ENCODE measurements at regions not wholly inside any gene's neighbourhood (a gene's known extent, or its start where the extent isn't known, plus 50 kb on each side); places are given as distances from the start of the nearest gene placed in this dataset.

DNA sequence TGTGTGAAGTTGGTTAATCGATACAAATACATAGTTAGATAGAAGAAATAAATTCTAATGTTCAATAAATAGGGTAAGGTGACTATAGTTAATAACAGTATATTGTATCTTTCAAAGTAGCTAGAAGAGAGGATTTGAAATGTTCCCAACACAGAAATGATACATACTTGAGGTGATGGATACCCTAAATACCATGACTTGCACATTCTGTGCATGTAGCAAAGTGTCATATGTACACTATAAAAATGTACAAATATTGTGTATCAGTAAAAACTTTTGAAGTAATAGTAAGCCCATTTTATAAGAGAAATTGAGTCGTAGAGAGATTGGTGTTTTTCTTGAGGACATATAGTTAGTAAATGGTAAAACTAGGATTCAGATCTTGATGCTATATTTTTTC is 56.4 kb upstream of the PGR start:
- Histone ChIP-seq H3K9ac (ENCODE audit: control insufficient read depth, extremely low read depth, insufficient read depth, low read length) (no peak overlapping the region), H3K4me3 (ENCODE audit: control insufficient read depth in 2 of 3, extremely low read depth in 1 of 3, insufficient read depth in 2 of 3, low read depth in 1 of 3, low read length in 3 of 3) (no peak overlapping the region), H3K4me2 (ENCODE audit: control insufficient read depth, extremely low read depth, insufficient read depth, low read depth, low read length) (no peak overlapping the region), H3K79me2 (ENCODE audit: control insufficient read depth, insufficient read depth, low read length) (no peaks in the 10 kb centered on the region), H2AFZ (ENCODE audit: control insufficient read depth, low read length) (no peak overlapping the region), H3K4me1 (ENCODE audit: control insufficient read depth, extremely low read depth, insufficient read depth, low read length) (no peaks in the 10 kb centered on the region), H4K20me1 (ENCODE audit: control insufficient read depth, extremely low read depth, insufficient read depth, low read length) (no peaks in the 10 kb centered on the region), H3K27ac (ENCODE audit: control insufficient read depth, insufficient read depth, low read length) (no peak overlapping the region), H3K36me3 (ENCODE audit: control insufficient read depth in 2 of 2, extremely low read depth in 1 of 2, insufficient read depth in 2 of 2, low read length in 2 of 2) (no peaks in the 10 kb centered on the region), H3K27me3 (ENCODE audit: control insufficient read depth, extremely low read depth, insufficient read depth, low read length) (no peaks in the 10 kb centered on the region), H3K9me3 (ENCODE audit: control insufficient read depth, low read depth, low read length) (no peaks in the 10 kb centered on the region), H3K9me1 (ENCODE audit: control insufficient read depth, extremely low read depth, insufficient read depth, low read length) (no peaks in the 10 kb centered on the region)
- DNase-seq (ENCODE audit: low read depth, low spot score): no peak
- TF ChIP-seq EZH2 (IDR thresholded peaks at IDR 0.05; ENCODE audit: low read length) (no peak), CTCF (optimal IDR thresholded peaks at IDR 0.05 in 1 of 3, IDR thresholded peaks at IDR 0.05 in 1 of 3, conservative IDR thresholded peaks at IDR 0.05 in 1 of 3; ENCODE audit: extremely low read depth in 1 of 3, insufficient read depth in 2 of 3, low read length in 3 of 3) (no peak)
- FAIRE-seq: no peak
- dilution Hi-C loops (cut with MboI; ENCODE audit: extremely low pct_ligation_motif_present, low sequenced_read_pairs): no loop called here

DNA sequence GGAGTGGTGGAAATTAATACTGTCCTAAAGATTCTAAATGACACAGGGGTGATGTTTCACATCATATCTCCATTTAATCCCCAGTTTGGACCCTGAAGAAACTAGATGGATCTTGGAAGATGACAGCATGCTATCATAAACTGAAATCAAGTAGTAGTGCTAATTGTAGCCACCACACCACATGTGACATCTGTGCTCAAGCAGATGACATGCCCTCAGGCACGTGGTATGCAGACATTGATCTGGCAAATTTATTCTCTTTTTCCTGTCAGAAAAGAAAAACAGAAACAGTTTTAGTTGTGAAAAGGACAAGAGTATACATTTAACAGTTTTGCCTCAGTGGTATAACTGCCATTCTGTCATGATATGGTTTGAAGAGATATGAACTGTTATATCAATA is 52.9 kb upstream of the PGR start:
- Histone ChIP-seq H3K4me2 (ENCODE audit: control insufficient read depth, extremely low read depth, insufficient read depth, low read depth, low read length) (no peak overlapping the region), H3K9me3 (ENCODE audit: control insufficient read depth, low read depth, low read length) (no peaks in the 10 kb centered on the region), H3K4me3 (ENCODE audit: control insufficient read depth in 2 of 3, extremely low read depth in 1 of 3, insufficient read depth in 2 of 3, low read depth in 1 of 3, low read length in 3 of 3) (no peak overlapping the region), H3K79me2 (ENCODE audit: control insufficient read depth, insufficient read depth, low read length) (no peaks in the 10 kb centered on the region), H3K27me3 (ENCODE audit: control insufficient read depth, extremely low read depth, insufficient read depth, low read length) (no peaks in the 10 kb centered on the region), H3K36me3 (ENCODE audit: control insufficient read depth in 2 of 2, extremely low read depth in 1 of 2, insufficient read depth in 2 of 2, low read length in 2 of 2) (no peaks in the 10 kb centered on the region), H4K20me1 (ENCODE audit: control insufficient read depth, extremely low read depth, insufficient read depth, low read length) (no peaks in the 10 kb centered on the region), H3K9ac (ENCODE audit: control insufficient read depth, extremely low read depth, insufficient read depth, low read length) (no peak overlapping the region), H3K27ac (ENCODE audit: control insufficient read depth, insufficient read depth, low read length) (no peak overlapping the region), H2AFZ (ENCODE audit: control insufficient read depth, low read length) (no peak overlapping the region), H3K9me1 (ENCODE audit: control insufficient read depth, extremely low read depth, insufficient read depth, low read length) (no peaks in the 10 kb centered on the region), H3K4me1 (ENCODE audit: control insufficient read depth, extremely low read depth, insufficient read depth, low read length) (no peaks in the 10 kb centered on the region)
- DNase-seq (ENCODE audit: low read depth, low spot score) (no peak), FAIRE-seq (no peak)
- dilution Hi-C loops (cut with MboI; ENCODE audit: extremely low pct_ligation_motif_present, low sequenced_read_pairs): no loop called here
- TF ChIP-seq EZH2 (IDR thresholded peaks at IDR 0.05; ENCODE audit: low read length): no peak
- no peak for TF ChIP-seq CTCF (optimal IDR thresholded peaks at IDR 0.05 in 1 of 3, IDR thresholded peaks at IDR 0.05 in 1 of 3, conservative IDR thresholded peaks at IDR 0.05 in 1 of 3; ENCODE audit: extremely low read depth in 1 of 3, insufficient read depth in 2 of 3, low read length in 3 of 3)
